ENCODE measurements at regions not wholly inside any gene's neighbourhood (a gene's known extent, or its start where the extent isn't known, plus 50 kb on each side); places are given as distances from the start of the nearest gene placed in this dataset.

GRCh38 chr20:12207875-12208274, 290.2 kb downstream of the BTBD3 start:
- TF ChIP-seq EZH2 (IDR thresholded peaks at IDR 0.05; ENCODE audit: insufficient read depth, low read length) (no peak), CTCF (IDR thresholded peaks at IDR 0.05; ENCODE audit: insufficient read depth, low read depth, low read length) (peak; percentile 65)
